ENCODE measurements at regions not wholly inside any gene's neighbourhood (a gene's known extent, or its start where the extent isn't known, plus 50 kb on each side); places are given as distances from the start of the nearest gene placed in this dataset.

- DNase-seq = no peak
- no peaks in the 10 kb centered on the region for H3K9me3 ChIP-seq (replicated peaks)
- intact Hi-C loops (cut with micrococcal nuclease) = no loop called here
- no peaks in the 10 kb centered on the region for H3K4me1 ChIP-seq
- no peak overlapping the region for H3K4me3 ChIP-seq
- TF ChIP-seq CTCF (IDR thresholded peaks at IDR 0.05; ENCODE audit: borderline replicate concordance) = no peak
- peaks cover 79% of the 10 kb centered on the region for H3K27me3 ChIP-seq (ENCODE audit: low read depth)
- H3K36me3 ChIP-seq = no peaks in the 10 kb centered on the region
- H3K27ac ChIP-seq (replicated peaks) = no peak overlapping the region
Measured at GRCh38 chr1:5010656-5011055, 356.2 kb downstream of the AJAP1 start.

- H3K9me3 ChIP-seq (replicated peaks) = no peaks in the 10 kb centered on the region
- H3K27ac ChIP-seq (replicated peaks) = no peak overlapping the region
- peaks cover 77% of the 10 kb centered on the region for H3K27me3 ChIP-seq (ENCODE audit: low read depth)
- TF ChIP-seq CTCF (IDR thresholded peaks at IDR 0.05; ENCODE audit: borderline replicate concordance) = no peak
- no peak for DNase-seq
- no peak overlapping the region for H3K4me3 ChIP-seq
- intact Hi-C loops (cut with micrococcal nuclease) = no loop called here
- no peaks in the 10 kb centered on the region for H3K4me1 ChIP-seq
- no peaks in the 10 kb centered on the region for H3K36me3 ChIP-seq
Measured at GRCh38 chr1:5010236-5010635, 355.8 kb downstream of the AJAP1 start.

- Histone ChIP-seq H3K36me3 (no peaks in the 10 kb centered on the region), H3K4me1 (no peaks in the 10 kb centered on the region), H3K27me3 (ENCODE audit: low read depth) (peaks cover 73% of the 10 kb centered on the region), H3K27ac (replicated peaks) (no peak overlapping the region), H3K4me3 (no peak overlapping the region), H3K9me3 (replicated peaks) (no peaks in the 10 kb centered on the region)
- intact Hi-C loops (cut with micrococcal nuclease) = no loop called here
- DNase-seq = no peak
- no peak for TF ChIP-seq CTCF (IDR thresholded peaks at IDR 0.05; ENCODE audit: borderline replicate concordance)
Measured at GRCh38 chr1:5009376-5010065, 355.1 kb downstream of the AJAP1 start.

- no peak for DNase-seq
- no peak overlapping the region for H3K27ac ChIP-seq (replicated peaks)
- H3K27me3 ChIP-seq (ENCODE audit: low read depth) = peaks cover 45% of the 10 kb centered on the region
- intact Hi-C loops (cut with micrococcal nuclease) = no loop called here
- no peaks in the 10 kb centered on the region for H3K4me1 ChIP-seq
- H3K36me3 ChIP-seq = no peaks in the 10 kb centered on the region
- TF ChIP-seq CTCF (IDR thresholded peaks at IDR 0.05; ENCODE audit: borderline replicate concordance) = no peak
- H3K4me3 ChIP-seq = no peak overlapping the region
- H3K9me3 ChIP-seq (replicated peaks) = peaks cover 7% of the 10 kb centered on the region
Measured at GRCh38 chr1:5005171-5005570, 350.8 kb downstream of the AJAP1 start.

GRCh38 chr1:5002676-5003075, 348.3 kb downstream of the AJAP1 start:
- DNase-seq = no peak
- Histone ChIP-seq H3K4me1 (no peaks in the 10 kb centered on the region), H3K9me3 (replicated peaks) (peaks cover 7% of the 10 kb centered on the region), H3K4me3 (no peak overlapping the region), H3K36me3 (no peaks in the 10 kb centered on the region), H3K27me3 (ENCODE audit: low read depth) (peaks cover 52% of the 10 kb centered on the region), H3K27ac (replicated peaks) (no peak overlapping the region)
- TF ChIP-seq CTCF (IDR thresholded peaks at IDR 0.05; ENCODE audit: borderline replicate concordance) = no peak
- intact Hi-C loops (cut with micrococcal nuclease) = no loop called here
